K562 (cell line): ENCODE measurements at regions not wholly inside any gene's neighbourhood (a gene's known extent, or its start where the extent isn't known, plus 50 kb on each side); places are given as distances from the start of the nearest gene placed in this dataset.

Experiments
- CBX3 ChIP-seq, 2 experiments: IDR thresholded peaks; 1 replicate in 1 of 2; 2 replicates in 1 of 2; pipeline ENCODE4 v1.6.1; 2012; ENCODE audit warnings: inconsistent platforms in 2 of 2, low read length in 2 of 2, borderline replicate concordance in 1 of 2, control low read depth in 1 of 2
- KLF13 ChIP-seq: fragments of 450-650 bp; IDR thresholded peaks from 2 replicates; pipeline ENCODE4 v1.6.1; 2016; ENCODE audit warnings: missing genetic modification characterization, low read depth, mild to moderate bottlenecking, missing compliant biosample characterization, moderate library complexity, borderline replicate concordance
- MTA1 ChIP-seq: fragments of 450-650 bp; IDR thresholded peaks from 2 replicates; pipeline ENCODE4 v1.6.1; 2017; ENCODE audit warnings: borderline replicate concordance
- PHF21A ChIP-seq: fragments of 450-650 bp; IDR thresholded peaks from 2 replicates; pipeline ENCODE4 v1.6.1; 2017; ENCODE audit warnings: low read depth, borderline replicate concordance
- POLR2A ChIP-seq: fragments of 450-650 bp; conservative IDR thresholded peaks from 2 replicates; pipeline ENCODE4 v1.6.1; 2016
- TF ChIP-seq, protein P1 (sequence below), 3 experiments: IDR thresholded peaks in 2 of 3; conservative IDR thresholded peaks in 1 of 3; 2 replicates each; pipeline ENCODE4 v1.5.1; 2011 to 2012; ENCODE audit warnings: low read length in 3 of 3, mild to moderate bottlenecking in 3 of 3, control low read depth in 2 of 3, improper control_type of control experiment in 1 of 3, inconsistent platforms in 1 of 3, low read depth in 1 of 3, mixed read lengths in 1 of 3, moderate library complexity in 1 of 3; ENCODE audit not compliant: insufficient read depth in 2 of 3
- TF ChIP-seq, protein P2 (sequence below), 2 experiments: fragments of 450-650 bp; IDR thresholded peaks; 2 replicates each; pipeline ENCODE4 v1.6.1; 2016; ENCODE audit warnings: mild to moderate bottlenecking in 2 of 2, borderline replicate concordance in 1 of 2, low read depth in 1 of 2, moderate library complexity in 1 of 2

GRCh38 chr1:219330001-219330400, 156.3 kb downstream of the LYPLAL1 start:
- TF ChIP-seq POLR2A (no peak), KLF13 (tag) (no peak), CBX3 (IDR thresholded peaks at IDR 0.05; ENCODE audit: borderline replicate concordance in 1 of 2, low read length in 2 of 2) (no peak), MTA1 (no peak), PHF21A (no peak)
- TF ChIP-seq, protein P1, sequence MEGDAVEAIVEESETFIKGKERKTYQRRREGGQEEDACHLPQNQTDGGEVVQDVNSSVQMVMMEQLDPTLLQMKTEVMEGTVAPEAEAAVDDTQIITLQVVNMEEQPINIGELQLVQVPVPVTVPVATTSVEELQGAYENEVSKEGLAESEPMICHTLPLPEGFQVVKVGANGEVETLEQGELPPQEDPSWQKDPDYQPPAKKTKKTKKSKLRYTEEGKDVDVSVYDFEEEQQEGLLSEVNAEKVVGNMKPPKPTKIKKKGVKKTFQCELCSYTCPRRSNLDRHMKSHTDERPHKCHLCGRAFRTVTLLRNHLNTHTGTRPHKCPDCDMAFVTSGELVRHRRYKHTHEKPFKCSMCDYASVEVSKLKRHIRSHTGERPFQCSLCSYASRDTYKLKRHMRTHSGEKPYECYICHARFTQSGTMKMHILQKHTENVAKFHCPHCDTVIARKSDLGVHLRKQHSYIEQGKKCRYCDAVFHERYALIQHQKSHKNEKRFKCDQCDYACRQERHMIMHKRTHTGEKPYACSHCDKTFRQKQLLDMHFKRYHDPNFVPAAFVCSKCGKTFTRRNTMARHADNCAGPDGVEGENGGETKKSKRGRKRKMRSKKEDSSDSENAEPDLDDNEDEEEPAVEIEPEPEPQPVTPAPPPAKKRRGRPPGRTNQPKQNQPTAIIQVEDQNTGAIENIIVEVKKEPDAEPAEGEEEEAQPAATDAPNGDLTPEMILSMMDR (IDR thresholded peaks at IDR 0.05 in 2 of 3, conservative IDR thresholded peaks at IDR 0.05 in 1 of 3; ENCODE audit: insufficient read depth in 2 of 3, low read depth in 1 of 3, low read length in 3 of 3), result no peak
- TF ChIP-seq, protein P2, sequence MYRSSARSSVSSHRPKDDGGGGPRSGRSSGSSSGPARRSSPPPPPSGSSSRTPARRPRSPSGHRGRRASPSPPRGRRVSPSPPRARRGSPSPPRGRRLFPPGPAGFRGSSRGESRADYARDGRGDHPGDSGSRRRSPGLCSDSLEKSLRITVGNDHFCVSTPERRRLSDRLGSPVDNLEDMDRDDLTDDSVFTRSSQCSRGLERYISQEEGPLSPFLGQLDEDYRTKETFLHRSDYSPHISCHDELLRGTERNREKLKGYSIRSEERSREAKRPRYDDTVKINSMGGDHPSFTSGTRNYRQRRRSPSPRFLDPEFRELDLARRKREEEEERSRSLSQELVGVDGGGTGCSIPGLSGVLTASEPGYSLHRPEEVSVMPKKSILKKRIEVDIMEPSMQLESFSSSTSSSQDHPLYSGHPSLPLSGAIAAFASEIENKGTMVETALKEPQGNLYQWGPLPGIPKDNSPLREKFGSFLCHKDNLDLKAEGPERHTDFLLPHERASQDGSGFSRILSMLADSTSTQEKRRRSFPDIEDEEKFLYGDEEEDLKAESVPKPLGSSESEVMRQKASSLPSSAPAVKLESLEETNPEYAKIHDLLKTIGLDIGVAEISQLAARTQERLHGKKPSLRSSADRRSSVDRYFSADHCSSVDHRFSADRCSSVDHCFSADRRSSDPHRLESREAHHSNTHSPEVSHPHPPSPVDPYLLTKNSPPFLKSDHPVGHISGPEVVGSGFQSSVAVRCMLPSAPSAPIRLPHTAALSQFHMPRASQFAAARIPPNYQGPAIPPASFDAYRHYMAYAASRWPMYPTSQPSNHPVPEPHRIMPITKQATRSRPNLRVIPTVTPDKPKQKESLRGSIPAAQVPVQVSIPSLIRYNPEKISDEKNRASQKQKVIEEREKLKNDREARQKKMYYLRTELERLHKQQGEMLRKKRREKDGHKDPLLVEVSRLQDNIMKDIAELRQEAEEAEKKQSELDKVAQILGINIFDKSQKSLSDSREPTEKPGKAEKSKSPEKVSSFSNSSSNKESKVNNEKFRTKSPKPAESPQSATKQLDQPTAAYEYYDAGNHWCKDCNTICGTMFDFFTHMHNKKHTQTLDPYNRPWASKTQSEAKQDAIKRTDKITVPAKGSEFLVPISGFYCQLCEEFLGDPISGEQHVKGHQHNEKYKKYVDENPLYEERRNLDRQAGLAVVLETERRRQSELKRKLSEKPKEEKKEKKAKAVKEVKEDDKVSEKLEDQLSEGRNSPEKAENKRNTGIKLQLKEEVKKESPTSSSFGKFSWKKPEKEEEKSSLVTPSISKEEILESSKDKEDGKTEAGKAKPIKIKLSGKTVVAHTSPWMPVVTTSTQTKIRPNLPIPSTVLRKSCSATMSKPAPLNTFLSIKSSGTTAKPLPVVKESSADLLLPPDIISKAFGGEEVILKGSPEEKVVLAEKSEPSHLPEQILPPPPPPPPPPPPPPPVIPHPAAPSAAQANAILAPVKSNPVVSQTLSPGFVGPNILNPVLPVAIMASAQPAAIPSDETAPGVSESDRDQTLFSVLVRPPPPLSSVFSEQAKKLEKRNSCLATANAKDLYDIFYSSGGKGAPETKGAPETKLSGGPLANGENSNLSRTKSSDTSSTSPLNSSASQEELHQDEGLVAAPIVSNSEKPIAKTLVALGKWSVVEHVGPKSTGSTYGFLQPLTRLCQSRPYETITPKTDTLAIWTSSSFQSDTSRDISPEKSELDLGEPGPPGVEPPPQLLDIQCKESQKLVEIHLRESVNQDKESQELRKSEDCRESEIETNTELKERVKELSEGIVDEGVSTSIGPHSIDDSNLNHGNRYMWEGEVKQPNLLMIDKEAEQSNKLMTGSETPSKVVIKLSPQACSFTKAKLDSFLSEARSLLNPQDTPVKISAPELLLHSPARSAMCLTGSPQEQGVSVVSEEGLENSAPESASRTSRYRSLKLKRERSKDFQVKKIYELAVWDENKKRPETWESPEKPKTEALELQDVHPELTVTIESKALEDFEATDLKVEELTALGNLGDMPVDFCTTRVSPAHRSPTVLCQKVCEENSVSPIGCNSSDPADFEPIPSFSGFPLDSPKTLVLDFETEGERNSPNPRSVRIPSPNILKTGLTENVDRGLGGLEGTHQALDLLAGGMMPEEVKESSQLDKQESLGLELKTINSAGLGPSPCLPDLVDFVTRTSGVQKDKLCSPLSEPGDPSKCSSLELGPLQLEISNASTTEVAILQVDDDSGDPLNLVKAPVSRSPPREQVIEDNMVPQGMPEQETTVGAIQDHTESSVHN (IDR thresholded peaks at IDR 0.05; ENCODE audit: borderline replicate concordance in 1 of 2, low read depth in 1 of 2), result no peak
